HL-60 (cell line): ENCODE measurements at regions not wholly inside any gene's neighbourhood (a gene's known extent, or its start where the extent isn't known, plus 50 kb on each side); places are given as distances from the start of the nearest gene placed in this dataset.

ENCODE experiments used
- CTCF ChIP-seq: IDR thresholded peaks from one replicate; pipeline ENCODE4 v1.5.1; 2011; ENCODE audit warnings: low read length, control low read depth, inconsistent platforms; ENCODE audit not compliant: insufficient read depth
- POLR2AphosphoS5 ChIP-seq: IDR thresholded peaks from 2 replicates; pipeline ENCODE4 v1.6.1; 2012; ENCODE audit warnings: low read depth
- REST ChIP-seq: IDR thresholded peaks from 2 replicates; pipeline ENCODE4 v1.6.1; 2012; ENCODE audit warnings: low read depth; ENCODE audit not compliant: insufficient replicate concordance
- SPI1 ChIP-seq: IDR thresholded peaks from 2 replicates; pipeline ENCODE4 v1.6.1; 2012; ENCODE audit warnings: low read depth, mild to moderate bottlenecking, borderline replicate concordance

- TF ChIP-seq SPI1 (no peak), CTCF (no peak), REST (no peak), POLR2AphosphoS5 (no peak)
Measured at GRCh38 chr7:69172357-69173077, 425.8 kb upstream of the AUTS2 start.
